ENCODE measurements at regions not wholly inside any gene's neighbourhood (a gene's known extent, or its start where the extent isn't known, plus 50 kb on each side); places are given as distances from the start of the nearest gene placed in this dataset.

DNA sequence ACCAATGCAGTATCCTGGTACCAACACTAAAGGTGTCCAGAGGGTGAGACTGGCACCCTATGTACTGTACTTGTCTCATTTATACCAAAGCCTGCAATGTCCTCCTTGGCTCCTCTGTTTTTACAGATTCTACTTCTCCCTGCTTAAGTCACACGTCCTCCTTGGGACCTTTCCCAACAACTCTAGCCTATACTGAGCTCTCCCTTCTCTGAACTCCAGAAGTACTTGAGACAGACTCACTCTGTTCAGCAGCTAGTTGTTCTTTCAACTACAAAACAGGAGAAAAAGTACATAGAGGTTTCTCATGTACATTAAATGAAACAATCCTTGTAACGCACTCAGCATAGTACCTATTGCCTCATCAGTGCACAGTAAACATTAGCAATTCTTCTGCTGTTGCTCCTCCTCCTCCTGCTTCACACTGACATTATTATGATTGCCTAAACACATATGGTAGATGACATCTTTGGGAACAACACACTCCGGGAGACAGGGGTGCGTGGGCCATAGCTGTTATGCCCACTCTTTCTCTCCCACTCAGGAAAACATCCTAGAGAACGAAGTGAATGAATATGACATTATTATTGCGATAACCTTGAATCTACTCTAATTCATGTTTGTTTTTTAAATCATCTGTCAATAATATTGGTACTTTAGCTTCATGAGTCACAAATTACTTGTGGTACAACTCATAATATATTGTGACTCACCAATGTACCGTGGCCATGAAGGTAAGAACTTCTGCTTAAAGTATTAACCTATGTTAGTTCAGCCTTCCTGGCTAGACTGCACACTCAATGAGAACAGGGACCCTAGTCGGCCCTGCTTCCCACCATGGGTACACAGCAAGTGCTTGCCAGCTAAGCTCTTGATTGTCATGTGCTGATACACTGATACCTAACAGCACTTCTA, 180.3 kb upstream of the ADRA1B start:
- no peak for TF ChIP-seq JUND (IDR thresholded peaks at IDR 0.05; ENCODE audit: low read depth)
- DNase-seq (ENCODE audit: low read depth in 1 of 2, low spot score in 1 of 2), result peak in 1 of 2 experiments; percentile 16
- in situ Hi-C loops (cut with HindIII; ENCODE audit: low pct_unique_long_range_greater_than_20kb, low sequenced_read_pairs), result no loop called here

DNA sequence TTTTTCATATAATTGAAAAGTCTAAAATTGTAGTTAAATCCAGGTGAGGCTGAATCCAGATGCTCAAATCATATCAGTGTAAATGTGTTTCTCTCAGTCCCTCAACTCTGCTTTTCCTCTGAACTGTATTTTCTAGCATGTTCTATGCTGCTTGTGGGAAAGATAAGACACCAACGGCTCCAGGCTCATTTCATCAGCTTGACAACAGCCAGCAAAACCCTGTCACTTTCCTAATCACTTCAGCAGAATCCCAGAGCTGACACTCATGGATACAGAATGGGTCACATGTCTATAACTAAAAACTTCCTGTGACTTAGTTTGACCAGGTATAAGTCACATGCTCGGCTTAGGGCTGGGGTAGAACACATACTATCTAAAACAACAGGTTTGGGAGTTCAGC, 179.4 kb upstream of the ADRA1B start:
- DNase-seq (ENCODE audit: low read depth in 1 of 2, low spot score in 1 of 2), result no peak
- TF ChIP-seq JUND (IDR thresholded peaks at IDR 0.05; ENCODE audit: low read depth), result no peak
- in situ Hi-C loops (cut with HindIII; ENCODE audit: low pct_unique_long_range_greater_than_20kb, low sequenced_read_pairs), result no loop called here

DNA sequence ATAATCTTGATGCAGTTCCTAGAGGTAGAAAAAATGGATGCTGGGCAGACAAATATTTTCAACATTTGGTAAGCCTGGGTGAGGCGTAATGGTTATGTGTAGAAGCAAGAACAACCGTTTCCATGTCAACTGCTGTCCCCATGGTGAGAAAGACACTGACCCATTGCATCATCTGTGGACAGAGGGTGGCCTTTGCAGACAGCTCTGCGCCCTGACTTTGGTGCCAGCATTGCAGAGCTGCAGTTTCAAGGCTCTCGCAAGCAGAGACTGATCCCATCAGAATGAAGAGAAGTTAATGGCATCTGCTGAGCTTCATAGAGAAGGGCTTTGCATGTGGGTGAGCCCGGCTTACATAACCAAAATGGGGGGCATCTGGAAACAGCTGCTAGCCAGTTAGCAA, 179.0 kb upstream of the ADRA1B start:
- DNase-seq (ENCODE audit: low read depth in 1 of 2, low spot score in 1 of 2), result no peak
- no peak for TF ChIP-seq JUND (IDR thresholded peaks at IDR 0.05; ENCODE audit: low read depth)
- in situ Hi-C loops (cut with HindIII; ENCODE audit: low pct_unique_long_range_greater_than_20kb, low sequenced_read_pairs), result no loop called here

DNA sequence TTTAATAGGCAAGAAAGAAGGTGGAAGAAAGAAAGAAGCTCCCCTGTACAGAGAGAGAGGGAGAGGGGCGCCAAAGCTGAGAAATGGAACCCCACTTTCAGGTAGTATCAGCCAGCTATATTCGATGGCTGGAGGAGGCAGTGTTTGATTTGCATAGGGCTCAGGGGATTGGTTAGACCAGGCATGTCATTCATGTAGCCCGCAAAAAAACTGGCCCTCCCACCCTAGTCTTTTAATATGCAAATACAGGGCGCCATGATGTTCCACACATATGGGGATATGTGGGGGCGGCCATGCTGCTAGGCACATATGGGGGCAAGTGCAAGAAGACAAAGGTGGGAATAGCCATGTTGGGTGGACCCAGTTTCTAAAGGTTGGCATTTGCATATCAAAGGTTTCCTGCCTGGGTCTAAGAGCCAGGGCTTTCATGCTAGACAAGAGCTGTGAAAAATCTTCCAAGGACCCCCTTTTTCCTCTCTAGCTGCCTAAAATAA, 174.4 kb upstream of the ADRA1B start:
- no peak for DNase-seq (ENCODE audit: low read depth in 1 of 2, low spot score in 1 of 2)
- in situ Hi-C loops (cut with HindIII; ENCODE audit: low pct_unique_long_range_greater_than_20kb, low sequenced_read_pairs), result no loop called here
- TF ChIP-seq JUND (IDR thresholded peaks at IDR 0.05; ENCODE audit: low read depth), result no peak

DNA sequence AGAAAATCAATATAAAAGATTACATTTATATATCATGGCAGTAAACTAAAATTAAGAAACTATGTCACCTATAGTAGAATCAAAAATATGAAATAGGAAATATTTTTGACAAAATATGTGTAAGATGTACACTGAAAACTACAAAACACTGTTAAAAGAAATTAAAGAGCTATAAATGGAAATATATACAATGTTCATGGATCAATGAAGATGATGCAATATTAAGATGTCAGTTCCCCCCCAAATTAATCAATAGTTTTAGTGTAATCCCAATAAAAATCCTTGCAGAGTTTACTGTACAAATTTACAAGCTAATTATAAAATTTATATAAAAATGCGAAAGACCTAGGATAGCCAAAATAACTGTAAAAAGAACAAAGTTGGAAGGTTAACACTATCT, 173.0 kb upstream of the ADRA1B start:
- in situ Hi-C loops (cut with HindIII; ENCODE audit: low pct_unique_long_range_greater_than_20kb, low sequenced_read_pairs), result no loop called here
- no peak for TF ChIP-seq JUND (IDR thresholded peaks at IDR 0.05; ENCODE audit: low read depth)
- DNase-seq (ENCODE audit: low read depth in 1 of 2, low spot score in 1 of 2), result no peak

DNA sequence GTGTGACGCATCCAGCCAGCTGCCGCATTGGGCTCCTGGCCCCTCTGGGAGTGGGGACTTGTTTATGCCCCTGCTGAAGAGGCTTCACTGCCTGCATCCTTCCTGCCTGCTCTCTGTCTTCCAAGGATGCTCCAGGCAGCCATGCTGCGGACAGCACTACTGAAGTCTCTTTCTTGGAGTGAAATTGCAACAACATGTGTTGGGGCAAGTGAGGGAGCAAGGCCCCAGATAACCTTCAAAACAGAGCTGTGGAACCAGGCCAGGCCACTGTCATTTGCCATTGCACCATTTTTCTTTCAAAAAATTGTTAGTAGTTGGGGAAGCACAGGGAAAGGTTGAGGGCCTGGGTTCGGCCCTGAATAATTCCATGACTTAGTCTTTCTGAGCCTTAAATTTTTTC, 169.6 kb upstream of the ADRA1B start:
- TF ChIP-seq JUND (IDR thresholded peaks at IDR 0.05; ENCODE audit: low read depth), result no peak
- in situ Hi-C loops (cut with HindIII; ENCODE audit: low pct_unique_long_range_greater_than_20kb, low sequenced_read_pairs), result no loop called here
- no peak for DNase-seq (ENCODE audit: low read depth in 1 of 2, low spot score in 1 of 2)

DNA sequence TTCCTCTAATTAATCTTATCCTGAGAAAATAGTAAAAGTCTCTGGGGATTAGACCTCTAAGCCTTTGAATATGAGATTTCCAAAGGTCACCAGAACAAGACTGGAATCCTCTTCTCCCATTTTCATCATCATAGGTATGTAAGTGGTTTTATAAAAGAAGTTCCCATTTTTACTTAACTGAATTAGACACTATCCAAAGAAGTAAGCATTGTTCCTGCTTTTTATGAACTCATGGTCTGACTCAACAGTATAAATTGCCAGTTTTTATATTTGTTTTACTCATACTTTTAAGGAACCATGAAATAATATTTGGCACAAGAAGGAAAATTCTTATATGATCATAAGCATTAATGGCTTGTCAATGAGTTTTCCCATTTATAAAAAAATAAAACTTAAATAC, 167.1 kb upstream of the ADRA1B start:
- TF ChIP-seq JUND (IDR thresholded peaks at IDR 0.05; ENCODE audit: low read depth), result no peak
- no peak for DNase-seq (ENCODE audit: low read depth in 1 of 2, low spot score in 1 of 2)
- in situ Hi-C loops (cut with HindIII; ENCODE audit: low pct_unique_long_range_greater_than_20kb, low sequenced_read_pairs), result no loop called here

DNA sequence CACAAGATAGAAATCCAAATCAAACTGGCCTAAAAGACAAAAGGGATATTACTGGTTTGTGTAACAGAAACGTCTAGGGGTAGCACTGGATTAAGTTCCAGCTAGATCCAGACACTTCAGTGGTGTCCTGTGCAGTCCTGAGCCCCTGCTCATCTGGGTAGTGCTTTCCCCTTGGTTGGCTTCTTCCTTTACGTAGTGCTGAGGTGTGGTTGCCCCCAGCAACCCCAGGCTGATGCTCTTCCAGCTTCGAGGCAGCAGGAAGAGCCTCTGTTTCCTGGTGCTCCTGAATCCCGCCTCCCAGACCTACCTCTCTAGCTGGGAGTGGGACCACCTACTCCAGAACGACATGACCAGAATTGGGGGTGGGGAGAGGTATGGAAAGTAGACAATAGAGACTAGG, 166.1 kb upstream of the ADRA1B start:
- in situ Hi-C loops (cut with HindIII; ENCODE audit: low pct_unique_long_range_greater_than_20kb, low sequenced_read_pairs), result no loop called here
- DNase-seq (ENCODE audit: low read depth in 1 of 2, low spot score in 1 of 2), result no peak
- no peak for TF ChIP-seq JUND (IDR thresholded peaks at IDR 0.05; ENCODE audit: low read depth)

DNA sequence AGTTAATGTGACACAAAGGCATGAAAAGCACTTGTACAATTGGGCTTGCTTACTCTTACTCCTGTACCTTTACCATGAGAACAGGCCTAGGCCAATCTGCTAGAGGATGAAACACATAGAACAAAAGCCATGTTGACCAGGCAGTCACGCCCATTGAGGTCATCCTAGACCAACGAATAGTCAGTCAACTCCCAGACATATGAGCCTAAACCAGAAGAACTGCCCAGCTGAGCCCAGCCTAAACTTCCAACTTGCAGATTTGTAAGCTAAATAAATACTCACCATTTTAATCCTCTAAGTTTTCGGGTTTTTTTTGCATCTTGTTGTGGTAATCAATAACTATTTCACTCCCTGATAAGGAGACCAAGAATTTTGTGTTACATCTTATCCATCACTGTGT, 164.8 kb upstream of the ADRA1B start:
- in situ Hi-C loops (cut with HindIII; ENCODE audit: low pct_unique_long_range_greater_than_20kb, low sequenced_read_pairs), result no loop called here
- TF ChIP-seq JUND (IDR thresholded peaks at IDR 0.05; ENCODE audit: low read depth), result no peak
- no peak for DNase-seq (ENCODE audit: low read depth in 1 of 2, low spot score in 1 of 2)

DNA sequence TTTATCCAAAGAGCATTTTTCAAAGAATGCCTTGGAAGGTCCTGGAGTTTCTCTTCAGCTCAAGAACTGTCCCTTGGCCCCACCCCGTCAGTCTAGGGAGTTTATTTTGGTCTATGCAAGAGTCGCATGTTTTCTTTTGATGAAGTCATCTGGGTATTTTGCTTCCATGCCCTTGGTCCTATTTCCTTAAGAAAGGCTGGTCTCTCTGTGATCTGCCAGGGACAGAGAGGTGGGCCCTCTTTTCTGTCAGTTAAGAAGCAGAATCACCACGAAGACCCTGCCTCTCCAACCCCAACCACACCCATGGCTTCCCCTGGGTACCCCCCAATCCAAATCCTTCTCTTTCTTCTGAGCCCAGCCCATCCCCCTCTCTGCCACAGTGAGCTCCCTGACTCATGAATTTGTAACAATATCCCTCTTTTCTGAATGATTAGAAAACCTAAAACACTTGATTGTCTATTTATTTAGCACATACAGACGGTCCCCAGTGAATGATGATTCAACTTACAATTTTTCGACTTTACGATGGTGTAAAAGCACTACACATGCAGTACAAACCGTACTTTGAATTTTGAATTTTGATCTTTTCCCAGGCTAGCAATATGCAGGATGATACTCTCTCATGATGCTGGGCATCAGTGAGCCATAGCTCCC, 163.5 kb upstream of the ADRA1B start:
- no peak for DNase-seq (ENCODE audit: low read depth in 1 of 2, low spot score in 1 of 2)
- in situ Hi-C loops (cut with HindIII; ENCODE audit: low pct_unique_long_range_greater_than_20kb, low sequenced_read_pairs), result no loop called here
- no peak for TF ChIP-seq JUND (IDR thresholded peaks at IDR 0.05; ENCODE audit: low read depth)

DNA sequence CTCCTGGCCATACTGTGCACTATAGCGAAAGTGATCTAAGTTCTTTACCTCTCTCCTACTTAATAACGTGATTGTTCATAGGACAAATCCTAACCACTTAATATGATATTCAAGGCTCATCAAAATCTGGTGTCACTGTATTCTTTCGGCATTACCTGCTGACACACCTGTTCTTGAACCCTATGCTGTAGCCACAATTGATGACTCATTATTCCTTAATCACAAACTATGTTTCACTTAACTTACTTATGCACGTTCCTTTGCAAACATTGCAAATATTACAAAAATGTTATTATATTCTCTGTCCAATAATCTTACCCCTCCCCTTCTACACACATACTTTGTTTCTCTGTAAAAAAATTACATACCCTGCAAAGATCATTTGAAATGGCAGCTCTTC, 158.1 kb upstream of the ADRA1B start:
- in situ Hi-C loops (cut with HindIII; ENCODE audit: low pct_unique_long_range_greater_than_20kb, low sequenced_read_pairs), result no loop called here
- DNase-seq (ENCODE audit: low read depth in 1 of 2, low spot score in 1 of 2), result no peak
- no peak for TF ChIP-seq JUND (IDR thresholded peaks at IDR 0.05; ENCODE audit: low read depth)

DNA sequence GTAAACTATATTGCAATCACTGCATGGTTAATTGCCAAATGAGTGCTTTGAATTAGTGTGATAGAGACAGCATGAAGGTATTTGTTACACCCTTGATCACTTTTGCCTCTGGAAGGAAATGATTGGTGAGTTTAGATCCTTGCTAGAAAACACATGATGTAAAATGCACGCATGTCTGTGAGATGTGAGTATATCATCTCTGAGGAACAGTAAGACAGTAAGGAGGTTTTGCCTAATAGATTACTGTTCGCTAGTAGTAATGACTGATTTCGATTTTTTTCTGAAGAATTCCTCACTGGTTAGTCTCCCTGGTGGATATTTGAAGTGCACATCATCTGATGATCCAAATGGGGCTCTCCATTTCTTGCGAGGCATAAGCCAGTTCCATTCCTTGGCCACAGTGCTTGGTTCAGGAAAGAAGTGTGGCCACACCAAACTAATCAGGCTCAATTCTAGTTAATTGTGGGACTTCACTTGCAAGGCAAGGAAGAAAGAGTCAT, 156.4 kb upstream of the ADRA1B start:
- in situ Hi-C loops (cut with HindIII; ENCODE audit: low pct_unique_long_range_greater_than_20kb, low sequenced_read_pairs), result no loop called here
- DNase-seq (ENCODE audit: low read depth in 1 of 2, low spot score in 1 of 2), result no peak
- TF ChIP-seq JUND (IDR thresholded peaks at IDR 0.05; ENCODE audit: low read depth), result no peak

DNA sequence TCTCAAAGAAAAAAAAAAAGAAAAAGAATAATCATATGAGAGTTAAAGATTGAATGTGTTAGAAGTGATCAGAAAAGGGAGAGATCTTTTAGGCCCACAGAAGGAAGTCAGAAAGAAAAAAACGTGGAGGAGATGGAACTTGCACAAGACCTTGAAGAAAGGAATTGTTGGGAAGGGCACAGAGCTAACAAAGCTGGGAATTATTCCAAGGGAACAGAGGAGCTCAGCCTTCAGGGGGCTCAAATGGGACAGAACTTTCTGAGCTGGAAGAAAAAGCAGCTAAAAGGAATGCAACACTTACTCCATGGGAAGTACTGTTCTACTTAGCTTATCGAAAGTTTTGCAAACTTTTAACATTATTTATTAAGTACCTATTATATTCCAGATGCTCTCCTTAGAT, 153.4 kb upstream of the ADRA1B start:
- TF ChIP-seq JUND (IDR thresholded peaks at IDR 0.05; ENCODE audit: low read depth), result no peak
- no peak for DNase-seq (ENCODE audit: low read depth in 1 of 2, low spot score in 1 of 2)
- in situ Hi-C loops (cut with HindIII; ENCODE audit: low pct_unique_long_range_greater_than_20kb, low sequenced_read_pairs), result no loop called here
